ENCODE measurements at regions not wholly inside any gene's neighbourhood (a gene's known extent, or its start where the extent isn't known, plus 50 kb on each side); places are given as distances from the start of the nearest gene placed in this dataset.

GRCh38 chr20:56779452-56780143 is 150.5 kb downstream of the TFAP2C start:
- ATAC-seq (no peak), DNase-seq (ENCODE audit: low read depth, low spot score) (no peak)
- TF ChIP-seq, protein P1, sequence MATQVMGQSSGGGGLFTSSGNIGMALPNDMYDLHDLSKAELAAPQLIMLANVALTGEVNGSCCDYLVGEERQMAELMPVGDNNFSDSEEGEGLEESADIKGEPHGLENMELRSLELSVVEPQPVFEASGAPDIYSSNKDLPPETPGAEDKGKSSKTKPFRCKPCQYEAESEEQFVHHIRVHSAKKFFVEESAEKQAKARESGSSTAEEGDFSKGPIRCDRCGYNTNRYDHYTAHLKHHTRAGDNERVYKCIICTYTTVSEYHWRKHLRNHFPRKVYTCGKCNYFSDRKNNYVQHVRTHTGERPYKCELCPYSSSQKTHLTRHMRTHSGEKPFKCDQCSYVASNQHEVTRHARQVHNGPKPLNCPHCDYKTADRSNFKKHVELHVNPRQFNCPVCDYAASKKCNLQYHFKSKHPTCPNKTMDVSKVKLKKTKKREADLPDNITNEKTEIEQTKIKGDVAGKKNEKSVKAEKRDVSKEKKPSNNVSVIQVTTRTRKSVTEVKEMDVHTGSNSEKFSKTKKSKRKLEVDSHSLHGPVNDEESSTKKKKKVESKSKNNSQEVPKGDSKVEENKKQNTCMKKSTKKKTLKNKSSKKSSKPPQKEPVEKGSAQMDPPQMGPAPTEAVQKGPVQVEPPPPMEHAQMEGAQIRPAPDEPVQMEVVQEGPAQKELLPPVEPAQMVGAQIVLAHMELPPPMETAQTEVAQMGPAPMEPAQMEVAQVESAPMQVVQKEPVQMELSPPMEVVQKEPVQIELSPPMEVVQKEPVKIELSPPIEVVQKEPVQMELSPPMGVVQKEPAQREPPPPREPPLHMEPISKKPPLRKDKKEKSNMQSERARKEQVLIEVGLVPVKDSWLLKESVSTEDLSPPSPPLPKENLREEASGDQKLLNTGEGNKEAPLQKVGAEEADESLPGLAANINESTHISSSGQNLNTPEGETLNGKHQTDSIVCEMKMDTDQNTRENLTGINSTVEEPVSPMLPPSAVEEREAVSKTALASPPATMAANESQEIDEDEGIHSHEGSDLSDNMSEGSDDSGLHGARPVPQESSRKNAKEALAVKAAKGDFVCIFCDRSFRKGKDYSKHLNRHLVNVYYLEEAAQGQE (IDR thresholded peaks at IDR 0.05; ENCODE audit: insufficient read depth in 1 of 2, low read depth in 2 of 2, low read length in 1 of 2) = no peak
- TF ChIP-seq POLR2AphosphoS5 (IDR thresholded peaks at IDR 0.05; ENCODE audit: low read depth, low read length) (no peak), SIN3A (IDR thresholded peaks at IDR 0.05; ENCODE audit: borderline replicate concordance, insufficient read depth, low read depth, low read length) (no peak), TCF7L2 (IDR thresholded peaks at IDR 0.05; ENCODE audit: low read depth, low read length) (no peak), CTCF (IDR thresholded peaks at IDR 0.05) (no peak)
- Histone ChIP-seq H3K9me3 (ENCODE audit: control insufficient read depth, insufficient read depth, low read depth, low read length) (no peaks in the 10 kb centered on the region), H3K4me3 (ENCODE audit: low read depth in 2 of 2, low read length in 2 of 2) (no peak overlapping the region), H3K36me3 (ENCODE audit: control insufficient read depth, insufficient read depth, low read length) (no peaks in the 10 kb centered on the region), H3K27ac (ENCODE audit: low read length) (peak overlapping the region; percentile 69; the same call in 1 of the 2 replicates), H3K27me3 (ENCODE audit: control insufficient read depth, insufficient read depth, low read length) (no peaks in the 10 kb centered on the region), H3K4me1 (ENCODE audit: control insufficient read depth, insufficient read depth, low read length) (peaks cover 28% of the 10 kb centered on the region)
- in situ Hi-C loops (cut with HindIII; ENCODE audit: low pct_unique_long_range_greater_than_20kb, low sequenced_read_pairs) (no loop called here), intact Hi-C loops (cut with micrococcal nuclease; ENCODE audit: unreplicated experiment) (no loop called here)
- POLR2A ChIA-PET = no interaction called here
- BruUV-seq (replicated peaks) = no TSS peak
- CTCF ChIA-PET = no interaction called here

GRCh38 chr20:56780266-56780665 is 151.2 kb downstream of the TFAP2C start:
- CTCF ChIA-PET = no interaction called here
- H3K36me3 ChIP-seq (ENCODE audit: control insufficient read depth, insufficient read depth, low read length) = no peaks in the 10 kb centered on the region
- H3K9me3 ChIP-seq (ENCODE audit: control insufficient read depth, insufficient read depth, low read depth, low read length) = no peaks in the 10 kb centered on the region
- TF ChIP-seq TCF7L2 (IDR thresholded peaks at IDR 0.05; ENCODE audit: low read depth, low read length) (no peak), POLR2AphosphoS5 (IDR thresholded peaks at IDR 0.05; ENCODE audit: low read depth, low read length) (no peak), CTCF (IDR thresholded peaks at IDR 0.05) (no peak), SIN3A (IDR thresholded peaks at IDR 0.05; ENCODE audit: borderline replicate concordance, insufficient read depth, low read depth, low read length) (no peak)
- TF ChIP-seq, protein P1 (IDR thresholded peaks at IDR 0.05; ENCODE audit: insufficient read depth in 1 of 2, low read depth in 2 of 2, low read length in 1 of 2) = no peak
- POLR2A ChIA-PET = no interaction called here
- no peak overlapping the region for H3K4me3 ChIP-seq (ENCODE audit: low read depth in 2 of 2, low read length in 2 of 2)
- H3K4me1 ChIP-seq (ENCODE audit: control insufficient read depth, insufficient read depth, low read length) = peaks cover 30% of the 10 kb centered on the region
- BruUV-seq (replicated peaks) = no TSS peak
- ATAC-seq = no peak
- no peaks in the 10 kb centered on the region for H3K27me3 ChIP-seq (ENCODE audit: control insufficient read depth, insufficient read depth, low read length)
- H3K27ac ChIP-seq (ENCODE audit: low read length) = peak overlapping the region; percentile 44; the same call in 1 of the 2 replicates
- in situ Hi-C loops (cut with HindIII; ENCODE audit: low pct_unique_long_range_greater_than_20kb, low sequenced_read_pairs) = no loop called here
- intact Hi-C loops (cut with micrococcal nuclease; ENCODE audit: unreplicated experiment) = no loop called here
- DNase-seq (ENCODE audit: low read depth, low spot score) = no peak
